K562 (cell line): ENCODE measurements at regions not wholly inside any gene's neighbourhood (a gene's known extent, or its start where the extent isn't known, plus 50 kb on each side); places are given as distances from the start of the nearest gene placed in this dataset.

Source experiments
- ATAC-seq: fragments of 200-7000 bp; cut with Tn5 transposase; 3 replicates; pipeline ENCODE4 v1.9.1; 2020; ENCODE audit warnings: moderate library complexity
- BruUV-seq: library from RNA; stranded (reverse); fragments of 400-500 nt; replicated peaks from 2 replicates; lab custom pipeline; 2021; lab: Mats Ljungman, UMichigan
- CTCF ChIA-PET: fragments of 300-600 bp; formaldehyde crosslinking; extraction: SDS; loops from one replicate; lab custom pipeline; 2021; ENCODE audit warnings: low intra/inter-chr PET ratio; lab: Yijun Ruan, JAX
- POLR2A ChIA-PET: fragments of 300-600, 350-650 bp; sonication (Branson Sonifier 250); formaldehyde crosslinking; extraction: SDS; loops from one replicate; lab custom pipeline; 2021; ENCODE audit warnings: antibody characterized with exemption, inconsistent platforms; lab: Yijun Ruan, JAX
- DNase-seq, 4 experiments: peaks; one replicate each; pipeline versions ENCODE4 v3.0.0 to v3.0.0-alpha.2; 2011 to 2018; ENCODE audit warnings: low spot score in 3 of 4, mixed read lengths in 3 of 4; ENCODE audit errors: extremely low read depth in 1 of 4
- FAIRE-seq: peaks from 2 replicates; lab custom pipeline; 2011; peaks lifted over from hg19 to GRCh38; lab: Jason Lieb, UNC
- H2AFZ ChIP-seq: 2 replicates; pipeline ENCODE4 v1.6.0; 2011; ENCODE audit warnings: low read depth, low read length, control low read depth, inconsistent platforms
- H3K27ac ChIP-seq: fragments of 200-600 bp; 3 replicates; pipeline ENCODE4 v1.8.0; 2011; ENCODE audit warnings: low read depth, mild to moderate bottlenecking, control low read depth, inconsistent platforms, low read length, moderate library complexity, mixed read lengths; ENCODE audit errors: extremely low read depth
- H3K27me3 ChIP-seq, 2 experiments: fragments of 300-600 bp in 1 of 2; 2 replicates in 1 of 2; 3 replicates in 1 of 2; pipeline versions ENCODE4 v1.6.0 to v1.8.0; 2011; ENCODE audit warnings: inconsistent platforms in 2 of 2, low read length in 2 of 2, mild to moderate bottlenecking in 1 of 2, mixed read lengths in 1 of 2, moderate library complexity in 1 of 2; ENCODE audit not compliant: control insufficient read depth in 2 of 2, insufficient read depth in 2 of 2
- H3K36me3 ChIP-seq: fragments of 300-600 bp; 3 replicates; pipeline ENCODE4 v1.8.0; 2011; ENCODE audit warnings: mild to moderate bottlenecking, low read length, inconsistent platforms; ENCODE audit not compliant: control insufficient read depth, insufficient read depth
- H3K4me1 ChIP-seq, 2 experiments: fragments of 200-600 bp in 1 of 2; replicated peaks in 1 of 2; 2 replicates in 1 of 2; 3 replicates in 1 of 2; pipeline versions ENCODE4 v1.5.1 to v1.8.0; 2011; ENCODE audit warnings: inconsistent platforms in 2 of 2, low read length in 2 of 2, mild to moderate bottlenecking in 1 of 2, mixed read lengths in 1 of 2, moderate library complexity in 1 of 2; ENCODE audit not compliant: control insufficient read depth in 2 of 2, insufficient read depth in 2 of 2
- H3K4me2 ChIP-seq: 2 replicates; pipeline ENCODE4 v1.6.1; 2011; ENCODE audit warnings: low read length, control low read depth, inconsistent platforms, mixed read lengths; ENCODE audit not compliant: insufficient read depth
- H3K4me3 ChIP-seq: fragments of 200-600 bp; sonication (generic), shearing (Covaris generic); 2 replicates; pipeline ENCODE4 v1.5.1; 2016; ENCODE audit warnings: control low read depth, inconsistent platforms
- H3K79me2 ChIP-seq: fragments of 200-600 bp; 3 replicates; pipeline ENCODE4 v1.8.0; 2011; ENCODE audit warnings: low read length, inconsistent platforms; ENCODE audit not compliant: control insufficient read depth, insufficient read depth
- H3K9ac ChIP-seq, 2 experiments: 2 replicates each; pipeline versions ENCODE4 v1.6.0 to v1.6.1; 2011; ENCODE audit warnings: low read depth in 2 of 2, low read length in 2 of 2, control low read depth in 1 of 2, inconsistent platforms in 1 of 2, mild to moderate bottlenecking in 1 of 2, mixed read lengths in 1 of 2; ENCODE audit not compliant: insufficient read depth in 1 of 2
- H3K9me1 ChIP-seq: one replicate; pipeline ENCODE4 v1.6.0; 2011; ENCODE audit warnings: inconsistent platforms, mild to moderate bottlenecking, low read length, moderate library complexity; ENCODE audit not compliant: control insufficient read depth, insufficient read depth
- H3K9me3 ChIP-seq: replicated peaks from 2 replicates; pipeline ENCODE4 v1.5.1; 2011; ENCODE audit warnings: low read depth, low read length, inconsistent platforms; ENCODE audit not compliant: control insufficient read depth, insufficient read depth
- H4K20me1 ChIP-seq: replicated peaks from 2 replicates; pipeline ENCODE4 v1.6.1; 2011; ENCODE audit warnings: low read length, inconsistent platforms, mixed read lengths; ENCODE audit not compliant: control insufficient read depth, insufficient read depth
- E2F4 ChIP-seq: sonication (generic); formaldehyde crosslinking; IDR thresholded peaks from 2 replicates; pipeline ENCODE4 v1.8.0; 2022; ENCODE audit warnings: mild to moderate bottlenecking, low read depth, missing genetic modification reagents
- ELK3 ChIP-seq: fragments of 450-650 bp; formaldehyde crosslinking; IDR thresholded peaks from 2 replicates; pipeline ENCODE4 v1.4.0; 2020; ENCODE audit warnings: mild to moderate bottlenecking
- EZH2 ChIP-seq: IDR thresholded peaks from 2 replicates; pipeline ENCODE4 v1.6.1; 2012; ENCODE audit warnings: low read depth, mild to moderate bottlenecking, inconsistent platforms, low read length, borderline replicate concordance
- NELFE ChIP-seq: IDR thresholded peaks from 2 replicates; pipeline ENCODE4 v1.6.1; 2011; ENCODE audit warnings: mild to moderate bottlenecking; ENCODE audit not compliant: insufficient read depth, insufficient read length
- PHF21A ChIP-seq: fragments of 450-650 bp; IDR thresholded peaks from 2 replicates; pipeline ENCODE4 v1.6.1; 2017; ENCODE audit warnings: low read depth, borderline replicate concordance
- ZFP30 ChIP-seq: fragments of 250-450 bp; sonication (Bioruptor Pico); IDR thresholded peaks from 2 replicates; pipeline ENCODE4 v1.8.0; 2022; ENCODE audit warnings: moderate library complexity, mild to moderate bottlenecking, inconsistent platforms, borderline replicate concordance
- ZNF280B ChIP-seq: fragments of 250-450 bp; sonication (Bioruptor Pico); IDR thresholded peaks from 2 replicates; pipeline ENCODE4 v1.5.1; 2021; ENCODE audit warnings: mild to moderate bottlenecking
- ZNF57 ChIP-seq: fragments of 450-650 bp; formaldehyde crosslinking; IDR thresholded peaks from 2 replicates; pipeline ENCODE4 v1.4.0; 2020; ENCODE audit warnings: mild to moderate bottlenecking, moderate library complexity
- WGBS: fragments of 100-300 bp; shearing (Covaris generic); methylation state at CpG from one replicate; pipeline ENCODE4 v1.1.6; 2016; ENCODE audit warnings: low coverage, mixed read lengths; ENCODE audit not compliant: insufficient coverage; ENCODE audit errors: missing lambda C conversion rate; 5-methylcytosine and 5-hydroxymethylcytosine counted together
- in situ Hi-C: fragments of 300-500 bp; cut with MboI; formaldehyde crosslinking; loops from 4 replicates; pipeline ENCODE4 v1.15.0; 2018; ENCODE audit warnings: inconsistent platforms, mixed read lengths
- intact Hi-C: fragments of 100-400 bp; cut with micrococcal nuclease; formaldehyde crosslinking; loops from 2 replicates; pipeline ENCODE4 v1.14.2; 2022
- TF ChIP-seq, protein P1 (sequence below): IDR thresholded peaks from 2 replicates; pipeline ENCODE4 v1.6.1; 2012; ENCODE audit warnings: low read depth, low read length, improper control_type of control experiment, borderline replicate concordance

- FAIRE-seq, result no peak
- H3K79me2 ChIP-seq, result no peaks in the 10 kb centered on the region
- H3K27ac ChIP-seq, result no peak overlapping the region
- no peaks in the 10 kb centered on the region for H4K20me1 ChIP-seq
- H3K36me3 ChIP-seq, result no peaks in the 10 kb centered on the region
- no peaks in the 10 kb centered on the region for H3K27me3 ChIP-seq
- H3K4me3 ChIP-seq, result no peak overlapping the region
- H3K9ac ChIP-seq, result no peak overlapping the region
- TF ChIP-seq E2F4 (CRISPR knock-in tag) (no peak), ZNF280B (CRISPR knock-in tag) (no peak), ZNF57 (CRISPR knock-in tag) (no peak), ELK3 (CRISPR knock-in tag) (no peak), ZFP30 (no peak), NELFE (no peak), EZH2 (no peak), PHF21A (no peak)
- TF ChIP-seq, protein P1, sequence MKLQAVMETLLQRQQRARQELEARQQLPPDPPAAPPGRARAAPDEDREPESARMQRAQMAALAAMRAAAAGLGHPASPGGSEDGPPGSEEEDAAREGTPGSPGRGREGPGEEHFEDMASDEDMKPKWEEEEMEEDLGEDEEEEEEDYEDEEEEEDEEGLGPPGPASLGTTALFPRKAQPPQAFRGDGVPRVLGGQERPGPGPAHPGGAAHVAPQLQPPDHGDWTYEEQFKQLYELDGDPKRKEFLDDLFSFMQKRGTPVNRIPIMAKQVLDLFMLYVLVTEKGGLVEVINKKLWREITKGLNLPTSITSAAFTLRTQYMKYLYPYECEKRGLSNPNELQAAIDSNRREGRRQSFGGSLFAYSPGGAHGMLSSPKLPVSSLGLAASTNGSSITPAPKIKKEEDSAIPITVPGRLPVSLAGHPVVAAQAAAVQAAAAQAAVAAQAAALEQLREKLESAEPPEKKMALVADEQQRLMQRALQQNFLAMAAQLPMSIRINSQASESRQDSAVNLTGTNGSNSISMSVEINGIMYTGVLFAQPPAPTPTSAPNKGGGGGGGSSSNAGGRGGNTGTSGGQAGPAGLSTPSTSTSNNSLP, result no peak
- BruUV-seq, result no TSS peak
- WGBS, result 3% methylated on average over 7 of the region's 7 CpGs
- POLR2A ChIA-PET, result no interaction called here
- H3K4me2 ChIP-seq, result no peak overlapping the region
- no peak for ATAC-seq
- H2AFZ ChIP-seq, result no peak overlapping the region
- in situ Hi-C loops, result no loop called here
- intact Hi-C loops, result no loop called here
- CTCF ChIA-PET, result no interaction called here
- H3K9me3 ChIP-seq, result no peaks in the 10 kb centered on the region
- H3K4me1 ChIP-seq, result no peaks in the 10 kb centered on the region
- H3K9me1 ChIP-seq, result no peaks in the 10 kb centered on the region
- DNase-seq, result no peak
Observed at GRCh38 chr5:98309785-98310598, 463.5 kb upstream of the RGMB start.
